Breast epithelium (tissue), 3 donors: ENCODE measurements at regions not wholly inside any gene's neighbourhood (a gene's known extent, or its start where the extent isn't known, plus 50 kb on each side); places are given as distances from the start of the nearest gene placed in this dataset.
"Not testable (repeated sequence)": the region's sequence is repeated elsewhere in the genome, so short reads cannot be mapped to it uniquely, and the experiment has no call there.

Experiments used
- POLR2A ChIP-seq: fragments of 450-650 bp; IDR thresholded peaks from one replicate; pipeline ENCODE4 v1.6.1; 2016; ENCODE audit warnings: antibody characterized with exemption, mild to moderate bottlenecking, moderate library complexity
- TF ChIP-seq, protein P1 (sequence below), 3 donors: fragments of 450-650 bp; IDR thresholded peaks; one replicate each; pipeline ENCODE4 v1.5.1; 2016 to 2017; ENCODE audit warnings: antibody characterized with exemption in 3 of 3, mild to moderate bottlenecking in 3 of 3, moderate library complexity in 3 of 3

DNA sequence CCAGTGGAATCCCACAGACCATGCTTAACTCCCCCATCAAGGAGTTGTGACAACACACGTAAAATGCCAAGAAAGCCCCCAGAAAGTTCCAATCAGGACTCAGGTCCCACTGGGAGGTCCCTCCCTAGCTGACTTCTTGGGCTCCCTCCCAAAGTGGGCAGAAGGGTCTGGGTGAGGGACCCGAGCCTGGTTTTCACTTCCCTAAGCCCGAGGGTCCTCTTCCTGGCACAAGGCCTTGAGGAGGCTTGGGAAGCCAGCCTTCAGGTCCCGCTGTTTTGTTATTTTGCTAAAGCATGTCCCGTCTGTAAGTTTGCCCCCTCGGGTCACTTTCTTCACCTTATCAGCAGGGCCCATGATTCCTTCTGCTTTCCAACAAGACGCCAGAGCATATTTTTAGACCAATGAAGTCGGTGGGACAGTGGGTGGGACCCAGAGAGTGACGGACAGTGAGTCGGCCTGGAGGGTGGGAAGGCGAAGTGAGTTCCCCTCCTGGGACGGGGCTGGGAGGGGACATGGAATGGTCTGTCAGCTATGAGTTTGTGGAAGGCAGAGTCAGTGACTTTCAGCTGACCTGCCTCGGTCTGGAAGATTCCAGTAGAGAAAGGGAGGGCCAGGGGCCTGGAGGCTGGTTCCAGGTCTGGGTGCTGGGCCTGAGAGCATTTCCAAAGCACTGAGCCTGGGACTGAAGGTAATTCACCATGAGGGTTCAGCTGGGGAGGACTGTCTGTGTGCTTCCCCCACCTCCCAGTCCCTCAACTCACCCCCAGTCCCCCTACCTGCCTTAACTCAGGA lies 261.3 kb downstream of the GOLGA6L6 start:
- TF ChIP-seq, protein P1, sequence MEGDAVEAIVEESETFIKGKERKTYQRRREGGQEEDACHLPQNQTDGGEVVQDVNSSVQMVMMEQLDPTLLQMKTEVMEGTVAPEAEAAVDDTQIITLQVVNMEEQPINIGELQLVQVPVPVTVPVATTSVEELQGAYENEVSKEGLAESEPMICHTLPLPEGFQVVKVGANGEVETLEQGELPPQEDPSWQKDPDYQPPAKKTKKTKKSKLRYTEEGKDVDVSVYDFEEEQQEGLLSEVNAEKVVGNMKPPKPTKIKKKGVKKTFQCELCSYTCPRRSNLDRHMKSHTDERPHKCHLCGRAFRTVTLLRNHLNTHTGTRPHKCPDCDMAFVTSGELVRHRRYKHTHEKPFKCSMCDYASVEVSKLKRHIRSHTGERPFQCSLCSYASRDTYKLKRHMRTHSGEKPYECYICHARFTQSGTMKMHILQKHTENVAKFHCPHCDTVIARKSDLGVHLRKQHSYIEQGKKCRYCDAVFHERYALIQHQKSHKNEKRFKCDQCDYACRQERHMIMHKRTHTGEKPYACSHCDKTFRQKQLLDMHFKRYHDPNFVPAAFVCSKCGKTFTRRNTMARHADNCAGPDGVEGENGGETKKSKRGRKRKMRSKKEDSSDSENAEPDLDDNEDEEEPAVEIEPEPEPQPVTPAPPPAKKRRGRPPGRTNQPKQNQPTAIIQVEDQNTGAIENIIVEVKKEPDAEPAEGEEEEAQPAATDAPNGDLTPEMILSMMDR (IDR thresholded peaks at IDR 0.05), result not testable (repeated sequence)
- TF ChIP-seq POLR2A, result not testable (repeated sequence)
